AG10803 (cell line): ENCODE measurements at regions not wholly inside any gene's neighbourhood (a gene's known extent, or its start where the extent isn't known, plus 50 kb on each side); places are given as distances from the start of the nearest gene placed in this dataset.
A peak's percentile ranks its signal among the peaks of the same experiment; 100 is the strongest.

Experiments used
- DNase-seq: peaks from one replicate; pipeline ENCODE4 v3.0.0; 2010; ENCODE audit warnings: low read depth
- H3K4me3 ChIP-seq: 2 replicates; pipeline ENCODE4 v1.5.1; 2011; ENCODE audit warnings: mild to moderate bottlenecking, low read length, control low read depth
- CTCF ChIP-seq: conservative IDR thresholded peaks from 2 replicates; pipeline ENCODE4 v1.5.1; 2011; ENCODE audit warnings: mild to moderate bottlenecking, low read length, control low read depth, inconsistent platforms

DNA sequence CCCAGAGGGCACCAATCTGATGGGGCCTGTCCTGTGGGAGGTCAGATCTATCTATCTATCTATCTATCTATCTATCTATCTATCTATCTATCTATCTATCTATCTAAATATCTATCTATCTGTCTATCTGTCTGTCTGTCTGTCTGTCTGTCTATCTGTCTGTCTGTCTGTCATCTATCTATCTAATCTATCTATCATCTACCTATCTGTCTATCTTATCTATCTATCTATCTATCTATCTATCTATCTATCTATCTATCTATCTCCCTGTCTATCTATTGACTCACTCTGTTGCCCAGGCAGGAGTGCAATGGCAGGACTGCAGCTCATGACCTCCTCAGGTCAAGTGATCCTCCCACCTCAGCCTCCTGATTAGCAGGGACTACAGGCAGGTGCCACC lies 155.7 kb upstream of the STX18 start:
- TF ChIP-seq CTCF, result no peak
- no peak overlapping the region for H3K4me3 ChIP-seq
- DNase-seq, result no peak

GRCh38 chr4:4696530-4696929 lies 154.7 kb upstream of the STX18 start:
- TF ChIP-seq CTCF, result no peak
- no peak overlapping the region for H3K4me3 ChIP-seq
- no peak for DNase-seq

DNA sequence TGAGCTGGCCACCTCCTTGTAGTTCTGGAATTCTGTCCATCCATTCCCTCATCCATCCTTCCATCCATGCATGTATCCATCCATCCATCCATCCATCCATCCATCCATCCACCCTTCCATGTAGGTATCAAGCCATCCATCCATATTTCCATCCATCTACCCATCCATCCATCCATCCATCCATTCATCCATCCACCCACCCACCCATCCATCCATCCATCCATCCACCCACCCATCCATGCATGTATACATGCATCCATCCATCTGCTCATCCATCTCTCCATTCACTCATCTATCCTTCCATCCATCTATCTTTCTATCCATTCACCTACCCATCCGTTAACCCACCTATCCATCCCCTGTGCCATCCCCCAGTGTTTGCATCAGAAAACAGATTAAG lies 153.6 kb upstream of the STX18 start:
- no peak overlapping the region for H3K4me3 ChIP-seq
- DNase-seq, result no peak
- no peak for TF ChIP-seq CTCF

DNA sequence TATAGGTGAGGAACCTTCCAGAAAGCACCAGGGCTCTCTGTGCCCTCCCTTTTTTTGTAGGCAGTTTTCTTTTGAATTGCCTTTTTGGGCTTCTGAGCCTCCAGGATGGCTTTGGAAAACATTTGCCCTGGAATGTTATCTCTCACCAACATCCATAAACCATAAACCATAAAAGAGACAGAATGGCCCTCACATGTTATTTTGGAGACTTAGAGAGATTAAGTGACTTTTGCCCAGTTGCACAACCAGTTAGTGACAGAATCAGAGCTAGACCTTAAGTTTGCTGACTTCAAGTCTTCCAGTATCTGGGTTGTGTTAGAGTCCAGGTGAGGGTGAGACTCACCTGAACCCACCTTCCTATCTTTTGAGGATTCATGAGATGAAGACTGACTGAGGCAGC lies 153.0 kb upstream of the STX18 start:
- no peak for DNase-seq
- H3K4me3 ChIP-seq, result no peak overlapping the region
- TF ChIP-seq CTCF, result no peak

DNA sequence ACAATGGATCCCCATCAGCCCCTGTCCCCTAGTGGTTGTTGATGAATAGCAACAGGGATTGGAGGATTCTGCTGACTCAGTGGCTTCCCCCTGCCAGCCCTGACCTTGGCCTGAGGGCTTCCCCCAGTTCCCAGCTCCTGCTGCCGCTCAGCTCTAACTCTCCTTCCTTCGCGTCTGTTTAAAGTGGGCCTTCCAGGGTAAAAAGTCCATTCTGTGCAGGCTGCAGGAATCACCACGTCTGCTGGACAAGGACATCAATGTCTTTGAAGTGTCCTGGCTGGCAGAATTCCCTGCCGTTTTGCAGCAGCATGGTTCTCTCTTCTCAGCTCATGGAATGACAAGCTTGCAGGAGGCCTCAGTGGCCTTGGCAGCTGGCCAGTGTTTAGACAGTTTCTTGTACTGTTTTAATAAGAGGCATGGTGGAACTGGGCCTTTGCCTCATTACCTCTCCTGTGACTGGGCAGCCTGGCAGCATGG lies 152.5 kb upstream of the STX18 start:
- TF ChIP-seq CTCF, result peak; percentile 52
- peak; percentile 42 for DNase-seq
- H3K4me3 ChIP-seq, result no peak overlapping the region

- no peak overlapping the region for H3K4me3 ChIP-seq
- TF ChIP-seq CTCF, result no peak
- DNase-seq, result no peak
Measured at GRCh38 chr4:4693755-4694295, 152.0 kb upstream of the STX18 start.

- DNase-seq, result peak; percentile 45
- TF ChIP-seq CTCF, result 0 out of 2 replicates have a peak, but pooled peaks have one; percentile 7
Measured at GRCh38 chr4:4693258-4693657, 151.4 kb upstream of the STX18 start.

More at GRCh38 chr4:4693258-4693657, 151.4 kb upstream of the STX18 start:
- H3K4me3 ChIP-seq, result no peak overlapping the region
